ENCODE measurements at regions not wholly inside any gene's neighbourhood (a gene's known extent, or its start where the extent isn't known, plus 50 kb on each side); places are given as distances from the start of the nearest gene placed in this dataset.

DNA sequence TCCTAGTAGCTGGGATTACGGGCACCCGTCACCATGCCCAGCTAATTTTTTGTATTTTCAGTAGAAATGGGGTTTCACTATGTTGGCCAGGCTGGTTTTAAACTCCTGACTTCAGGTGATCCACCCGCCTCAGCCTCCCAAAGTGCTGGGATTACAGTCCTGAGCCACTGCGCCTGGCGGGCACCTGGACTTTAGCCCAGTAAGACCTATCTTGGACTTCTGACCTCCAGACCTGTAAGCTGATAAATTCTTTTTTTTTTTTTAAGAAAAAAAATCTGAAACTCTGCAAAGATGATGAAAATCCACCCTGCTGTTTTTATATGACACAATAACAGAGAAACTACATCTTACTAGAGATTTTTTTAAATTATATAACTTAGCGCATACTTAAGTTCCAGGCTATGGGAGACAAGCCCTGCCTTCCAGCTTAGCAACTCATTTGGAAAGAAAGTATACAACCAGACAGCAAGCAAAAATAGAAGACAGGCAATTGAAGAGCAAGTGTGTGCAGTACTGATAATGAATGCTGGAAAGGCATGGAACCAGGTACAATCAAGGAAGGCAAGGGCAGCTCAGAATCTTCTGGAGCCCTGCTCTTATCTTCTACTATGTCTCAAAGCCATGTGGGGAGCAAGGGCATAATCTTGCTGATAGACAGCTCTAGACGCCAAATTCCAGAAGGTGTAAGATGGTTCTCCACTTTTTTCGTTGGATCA lies 104.2 kb downstream of the CD83 start:
- no peak for DNase-seq (ENCODE audit: low read depth)
- TF ChIP-seq, protein P1, sequence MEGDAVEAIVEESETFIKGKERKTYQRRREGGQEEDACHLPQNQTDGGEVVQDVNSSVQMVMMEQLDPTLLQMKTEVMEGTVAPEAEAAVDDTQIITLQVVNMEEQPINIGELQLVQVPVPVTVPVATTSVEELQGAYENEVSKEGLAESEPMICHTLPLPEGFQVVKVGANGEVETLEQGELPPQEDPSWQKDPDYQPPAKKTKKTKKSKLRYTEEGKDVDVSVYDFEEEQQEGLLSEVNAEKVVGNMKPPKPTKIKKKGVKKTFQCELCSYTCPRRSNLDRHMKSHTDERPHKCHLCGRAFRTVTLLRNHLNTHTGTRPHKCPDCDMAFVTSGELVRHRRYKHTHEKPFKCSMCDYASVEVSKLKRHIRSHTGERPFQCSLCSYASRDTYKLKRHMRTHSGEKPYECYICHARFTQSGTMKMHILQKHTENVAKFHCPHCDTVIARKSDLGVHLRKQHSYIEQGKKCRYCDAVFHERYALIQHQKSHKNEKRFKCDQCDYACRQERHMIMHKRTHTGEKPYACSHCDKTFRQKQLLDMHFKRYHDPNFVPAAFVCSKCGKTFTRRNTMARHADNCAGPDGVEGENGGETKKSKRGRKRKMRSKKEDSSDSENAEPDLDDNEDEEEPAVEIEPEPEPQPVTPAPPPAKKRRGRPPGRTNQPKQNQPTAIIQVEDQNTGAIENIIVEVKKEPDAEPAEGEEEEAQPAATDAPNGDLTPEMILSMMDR (conservative IDR thresholded peaks at IDR 0.05; ENCODE audit: control insufficient read depth, insufficient read depth, low read depth, low read length) = no peak
- H3K4me3 ChIP-seq (ENCODE audit: control insufficient read depth, low read depth, low read length) = no peak overlapping the region

DNA sequence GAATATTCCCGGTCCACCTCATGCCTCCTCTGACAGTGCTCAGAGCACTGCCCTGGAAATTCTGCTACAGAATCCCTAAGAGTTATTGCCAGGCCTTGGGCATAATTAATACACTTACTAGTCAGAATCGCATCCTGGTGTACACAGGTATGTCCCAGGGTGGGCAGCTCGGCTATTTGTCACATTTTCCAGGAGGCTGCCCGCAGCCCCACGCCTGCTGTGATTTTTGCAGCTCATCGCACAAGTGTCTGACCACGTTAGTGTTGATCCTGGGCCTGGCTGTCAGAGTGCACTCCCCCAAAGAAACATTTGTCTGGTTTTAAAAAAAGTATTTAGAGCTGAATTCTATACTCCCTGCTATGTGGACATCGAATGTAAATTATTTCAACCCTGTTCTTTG lies 105.4 kb downstream of the CD83 start:
- H3K4me3 ChIP-seq (ENCODE audit: control insufficient read depth, low read depth, low read length) = no peak overlapping the region
- TF ChIP-seq, protein P1 (conservative IDR thresholded peaks at IDR 0.05; ENCODE audit: control insufficient read depth, insufficient read depth, low read depth, low read length) = no peak
- no peak for DNase-seq (ENCODE audit: low read depth)

DNA sequence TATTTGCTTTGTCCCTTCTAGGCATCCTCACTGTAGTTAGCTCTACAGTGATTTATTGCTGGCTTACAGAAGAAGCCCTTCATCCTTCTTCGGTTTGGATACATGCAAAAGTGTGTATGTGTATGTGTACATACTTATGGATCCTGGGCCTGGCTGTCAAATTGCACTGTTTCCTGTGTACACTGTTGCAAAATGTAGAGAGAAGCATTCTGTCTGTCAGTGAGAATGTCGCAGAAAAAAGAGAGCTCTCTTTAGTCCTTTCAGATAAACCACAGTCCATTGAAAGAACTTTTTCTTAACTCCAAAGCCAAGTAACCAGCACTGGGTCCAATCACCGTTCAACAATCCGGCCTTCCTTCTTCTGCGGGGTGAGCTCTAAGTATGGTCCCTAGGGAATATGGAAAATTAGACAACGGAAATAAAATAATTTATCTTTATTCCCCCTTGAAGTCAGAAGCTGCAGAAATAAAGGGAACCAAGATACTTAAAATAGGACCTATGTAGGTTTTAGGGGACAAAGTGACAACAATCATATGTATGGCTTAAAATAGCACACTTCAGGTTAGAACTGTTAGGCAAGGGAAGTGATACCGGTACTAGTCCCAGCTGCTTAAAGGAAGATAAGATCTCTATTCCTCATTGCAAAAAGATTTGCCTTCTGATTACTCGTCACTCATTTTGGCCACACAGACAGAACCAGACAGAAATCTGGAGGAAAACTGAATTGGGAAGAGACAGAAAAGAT lies 107.0 kb downstream of the CD83 start:
- H3K4me3 ChIP-seq (ENCODE audit: control insufficient read depth, low read depth, low read length) = no peak overlapping the region
- TF ChIP-seq, protein P1 (conservative IDR thresholded peaks at IDR 0.05; ENCODE audit: control insufficient read depth, insufficient read depth, low read depth, low read length) = no peak
- no peak for DNase-seq (ENCODE audit: low read depth)

- DNase-seq (ENCODE audit: low read depth) = no peak
- TF ChIP-seq, protein P1 (conservative IDR thresholded peaks at IDR 0.05; ENCODE audit: control insufficient read depth, insufficient read depth, low read depth, low read length) = no peak
- no peak overlapping the region for H3K4me3 ChIP-seq (ENCODE audit: control insufficient read depth, low read depth, low read length)
Observed at GRCh38 chr6:14226051-14226660, 108.6 kb downstream of the CD83 start.

DNA sequence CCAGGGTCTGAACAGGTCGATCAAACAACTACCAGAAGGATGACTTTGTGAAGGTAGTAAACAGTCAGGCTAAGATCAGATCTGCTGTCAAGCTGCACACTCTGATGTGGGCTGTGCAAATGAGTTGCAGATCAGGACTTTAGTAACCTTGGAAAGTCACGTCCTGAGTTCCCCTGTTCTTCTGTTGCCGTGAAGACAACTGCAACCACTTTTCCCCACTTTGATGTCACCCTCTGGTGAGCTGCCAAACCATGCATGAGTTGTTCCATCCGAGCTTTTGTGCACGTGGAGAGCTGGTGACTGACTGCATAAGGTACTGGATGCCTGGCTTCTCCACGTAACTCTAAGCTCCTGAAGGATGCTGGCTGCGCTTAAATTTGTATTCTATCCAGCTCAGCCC lies 111.0 kb downstream of the CD83 start:
- TF ChIP-seq, protein P1 (conservative IDR thresholded peaks at IDR 0.05; ENCODE audit: control insufficient read depth, insufficient read depth, low read depth, low read length) = no peak
- DNase-seq (ENCODE audit: low read depth) = peak; percentile 78

DNA sequence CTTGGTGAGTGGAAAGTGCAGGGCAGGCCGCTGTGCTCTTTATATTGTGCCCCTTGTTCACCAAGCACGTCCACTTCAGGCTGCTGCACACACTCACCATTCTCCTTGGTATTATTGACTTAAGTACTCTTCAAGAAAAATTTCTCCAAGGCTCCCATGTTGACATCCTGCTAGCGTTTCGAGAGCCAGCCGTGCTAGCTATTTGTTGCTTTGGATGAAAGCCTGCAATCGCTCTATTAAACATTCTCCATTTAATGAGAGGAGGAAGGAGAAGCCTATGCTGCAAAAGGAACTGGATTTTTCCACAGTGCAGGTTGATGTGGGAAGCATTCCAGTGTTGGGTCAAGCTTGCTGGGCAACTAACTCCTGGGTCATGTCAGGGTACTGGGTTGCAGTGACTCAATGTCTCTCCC lies 113.5 kb downstream of the CD83 start:
- no peak for DNase-seq (ENCODE audit: low read depth)
- TF ChIP-seq, protein P1 (conservative IDR thresholded peaks at IDR 0.05; ENCODE audit: control insufficient read depth, insufficient read depth, low read depth, low read length) = no peak
- H3K4me3 ChIP-seq (ENCODE audit: control insufficient read depth, low read depth, low read length) = no peak overlapping the region

More for the DNA sequence above, 111.0 kb downstream of the CD83 start:
- H3K4me3 ChIP-seq (ENCODE audit: control insufficient read depth, low read depth, low read length) = no peak overlapping the region

Measured in fibroblast of mammary gland (primary cell).